ENCODE measurements at regions not wholly inside any gene's neighbourhood (a gene's known extent, or its start where the extent isn't known, plus 50 kb on each side); places are given as distances from the start of the nearest gene placed in this dataset.
A peak's percentile ranks its signal among the peaks of the same experiment; 100 is the strongest.

DNA sequence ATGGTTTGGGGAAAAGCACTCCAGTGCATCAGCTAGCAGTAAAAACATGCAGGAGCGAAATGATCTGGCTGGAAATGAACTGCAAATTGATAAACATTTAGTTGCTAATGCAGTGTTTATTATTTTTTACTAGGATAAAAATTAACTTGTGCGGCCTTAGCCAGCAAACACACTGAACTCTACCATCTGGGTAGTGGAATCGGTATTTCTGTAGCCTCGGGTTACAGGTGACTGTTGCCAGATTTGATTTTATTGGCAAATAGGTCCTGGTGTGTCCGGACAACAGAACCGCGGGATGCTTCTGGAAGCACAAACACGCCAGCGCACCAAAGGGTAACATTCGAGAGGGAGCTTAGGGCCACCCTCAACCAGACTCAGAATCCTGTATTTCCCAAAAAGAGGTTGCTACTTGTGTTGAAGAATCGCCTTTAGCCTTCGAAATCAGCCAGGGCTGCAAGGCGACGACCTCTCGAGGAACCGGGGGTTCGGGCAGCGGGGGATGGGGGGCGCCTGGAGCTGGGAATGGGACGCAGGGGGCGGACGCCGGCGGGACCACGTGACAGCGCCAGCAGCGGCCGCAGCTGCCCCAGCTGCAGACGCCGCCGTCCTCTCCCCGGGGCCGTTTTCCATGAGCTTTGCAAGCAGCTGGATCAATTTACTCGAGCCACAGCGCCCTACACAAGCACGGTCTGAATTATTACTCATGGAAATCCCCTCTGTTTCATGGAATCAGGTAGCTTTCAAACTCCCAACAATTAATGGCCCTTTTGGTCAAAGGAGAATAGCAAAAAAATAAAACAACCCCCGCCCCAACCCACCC is 158.8 kb downstream of the TOMM20 start:
- TF ChIP-seq, protein P1, sequence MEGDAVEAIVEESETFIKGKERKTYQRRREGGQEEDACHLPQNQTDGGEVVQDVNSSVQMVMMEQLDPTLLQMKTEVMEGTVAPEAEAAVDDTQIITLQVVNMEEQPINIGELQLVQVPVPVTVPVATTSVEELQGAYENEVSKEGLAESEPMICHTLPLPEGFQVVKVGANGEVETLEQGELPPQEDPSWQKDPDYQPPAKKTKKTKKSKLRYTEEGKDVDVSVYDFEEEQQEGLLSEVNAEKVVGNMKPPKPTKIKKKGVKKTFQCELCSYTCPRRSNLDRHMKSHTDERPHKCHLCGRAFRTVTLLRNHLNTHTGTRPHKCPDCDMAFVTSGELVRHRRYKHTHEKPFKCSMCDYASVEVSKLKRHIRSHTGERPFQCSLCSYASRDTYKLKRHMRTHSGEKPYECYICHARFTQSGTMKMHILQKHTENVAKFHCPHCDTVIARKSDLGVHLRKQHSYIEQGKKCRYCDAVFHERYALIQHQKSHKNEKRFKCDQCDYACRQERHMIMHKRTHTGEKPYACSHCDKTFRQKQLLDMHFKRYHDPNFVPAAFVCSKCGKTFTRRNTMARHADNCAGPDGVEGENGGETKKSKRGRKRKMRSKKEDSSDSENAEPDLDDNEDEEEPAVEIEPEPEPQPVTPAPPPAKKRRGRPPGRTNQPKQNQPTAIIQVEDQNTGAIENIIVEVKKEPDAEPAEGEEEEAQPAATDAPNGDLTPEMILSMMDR (IDR thresholded peaks at IDR 0.05): no peak
- TF ChIP-seq POLR2A (IDR thresholded peaks at IDR 0.05) (peak in 1 of 2 donors; percentile 28), POLR2AphosphoS5 (IDR thresholded peaks at IDR 0.05) (no peak)
